ENCODE measurements at regions not wholly inside any gene's neighbourhood (a gene's known extent, or its start where the extent isn't known, plus 50 kb on each side); places are given as distances from the start of the nearest gene placed in this dataset.

GRCh38 chr7:68537774-68538071 lies 1060.6 kb upstream of the AUTS2 start:
- no peak for TF ChIP-seq CTCF (IDR thresholded peaks at IDR 0.05)
- no peak for TF ChIP-seq POLR2A (IDR thresholded peaks at IDR 0.05)
